ENCODE measurements at regions not wholly inside any gene's neighbourhood (a gene's known extent, or its start where the extent isn't known, plus 50 kb on each side); places are given as distances from the start of the nearest gene placed in this dataset.

- no peak overlapping the region for H3K27ac ChIP-seq (ENCODE audit: low read depth, low read length)
- peaks cover 0 to 4% (median 1%) of the 10 kb centered on the region in 4 experiments; a peak in 3 of 7 replicates for H3K4me1 ChIP-seq (replicated peaks in 1 of 4; ENCODE audit: control insufficient read depth in 3 of 4, insufficient read depth in 4 of 4, low read length in 3 of 4)
- no peaks in the 10 kb centered on the region for H4K20me1 ChIP-seq (replicated peaks in 1 of 2; ENCODE audit: control insufficient read depth in 1 of 2, insufficient read depth in 2 of 2, low read length in 2 of 2)
- H3K9me3 ChIP-seq (ENCODE audit: insufficient read depth in 2 of 2, low read depth in 1 of 2, low read length in 1 of 2): no peaks in the 10 kb centered on the region
- H4K8ac ChIP-seq (ENCODE audit: extremely low read depth, insufficient read depth, low read length): no peak overlapping the region
- no peak overlapping the region for H3K4me3 ChIP-seq (ENCODE audit: extremely low read depth in 1 of 4, insufficient read depth in 2 of 4, low read depth in 3 of 4, low read length in 4 of 4)
- no peaks in the 10 kb centered on the region for H3K79me2 ChIP-seq (ENCODE audit: control insufficient read depth in 1 of 2, insufficient read depth in 2 of 2, low read length in 2 of 2)
- no peak overlapping the region for H4K5ac ChIP-seq (ENCODE audit: insufficient read length, low read depth, low read length)
- CTCF ChIA-PET (ENCODE audit: partially characterized antibody): no interaction called here
- H3K79me1 ChIP-seq (ENCODE audit: low read depth, low read length): no peaks in the 10 kb centered on the region
- DNase-seq (ENCODE audit: low read depth in 1 of 2, low spot score in 2 of 2) (peak in 1 of 2 experiments; percentile 44), FAIRE-seq (no peak)
- H3K56ac ChIP-seq (replicated peaks; ENCODE audit: insufficient read length, low read depth, low read length): no peak overlapping the region
- no peak overlapping the region for H4K91ac ChIP-seq (replicated peaks; ENCODE audit: insufficient read length, low read length)
- H2BK120ac ChIP-seq (replicated peaks; ENCODE audit: low read depth, low read length): peak overlapping the region; percentile 57
- H3K27me3 ChIP-seq (replicated peaks in 1 of 4; ENCODE audit: control insufficient read depth in 3 of 4, extremely low read depth in 1 of 4, insufficient read depth in 3 of 4, low read length in 3 of 4): no peaks in the 10 kb centered on the region
- H2BK5ac ChIP-seq (ENCODE audit: low read depth, low read length): no peak overlapping the region
- no peaks in the 10 kb centered on the region for H3K23me2 ChIP-seq (ENCODE audit: low read depth, low read length)
- no peak overlapping the region for H3K9ac ChIP-seq (replicated peaks in 1 of 4; ENCODE audit: extremely low read depth in 1 of 4, low read depth in 3 of 4, low read length in 3 of 4)
- H3K18ac ChIP-seq (ENCODE audit: extremely low read depth, low read length): no peak overlapping the region
- H3K14ac ChIP-seq (ENCODE audit: insufficient read length): no peak overlapping the region
- no peaks in the 10 kb centered on the region for H3K36me3 ChIP-seq (ENCODE audit: control insufficient read depth in 2 of 4, insufficient read depth in 4 of 4, low read length in 3 of 4)
- H3K23ac ChIP-seq (ENCODE audit: insufficient read length): no peak overlapping the region
- H2AK5ac ChIP-seq (ENCODE audit: low read depth, low read length): no peak overlapping the region
- 0 out of 2 replicates have a peak overlapping the region, but pooled peaks have one; percentile 51 for H2AFZ ChIP-seq (ENCODE audit: low read length)
- H2BK20ac ChIP-seq (ENCODE audit: low read length): no peak overlapping the region
- H2BK12ac ChIP-seq (ENCODE audit: low read depth, low read length): no peak overlapping the region
- no peak overlapping the region for H3K4me2 ChIP-seq (ENCODE audit: insufficient read depth in 1 of 2, low read depth in 2 of 2, low read length in 2 of 2)
- POLR2A ChIA-PET (ENCODE audit: partially characterized antibody): no interaction called here
- 79% methylated on average over 12 of the region's 12 CpGs; no CpG with 5 or more reads in 1 of the 2 experiments for WGBS, 2 experiments (ENCODE audit: extremely low coverage in 1 of 2, insufficient coverage in 1 of 2, insufficient read length in 1 of 2, insufficient replicate concordance in 2 of 2, low coverage in 1 of 2, low lambda C conversion rate in 2 of 2, missing lambda C conversion rate in 1 of 2)
- no peak overlapping the region for H2BK15ac ChIP-seq (ENCODE audit: low read length)
- H3K4ac ChIP-seq (replicated peaks; ENCODE audit: insufficient read length, low read depth, low read length): no peak overlapping the region
- TF ChIP-seq MAFK (IDR thresholded peaks at IDR 0.05; ENCODE audit: low read depth, low read length): no peak
- TF ChIP-seq TCF12 (IDR thresholded peaks at IDR 0.05; ENCODE audit: low read depth, low read length): no peak
- no peak for TF ChIP-seq SP4 (IDR thresholded peaks at IDR 0.05; ENCODE audit: low read length)
- no peak for TF ChIP-seq RXRA (IDR thresholded peaks at IDR 0.05; ENCODE audit: insufficient read depth, low read depth, low read length)
- no peak for TF ChIP-seq ASH2L (IDR thresholded peaks at IDR 0.05; ENCODE audit: low read length)
- TF ChIP-seq SIRT6 (IDR thresholded peaks at IDR 0.05; ENCODE audit: low read length): no peak
These were observed 268.5 kb downstream of the B3GLCT start for GRCh38 chr13:31468114-31468902.
